Esophagus muscularis mucosa (tissue), 4 donors: ENCODE measurements at regions not wholly inside any gene's neighbourhood (a gene's known extent, or its start where the extent isn't known, plus 50 kb on each side); places are given as distances from the start of the nearest gene placed in this dataset.

Experiments
- DNase-seq: peaks from one replicate; pipeline ENCODE4 v3.0.0-alpha.2; 2017; ENCODE audit errors: extremely low spot score
- H3K27ac ChIP-seq, 4 donors: fragments of 200-600 bp; sonication (generic); replicated peaks in 1 of 4; 1 replicate in 3 of 4; 2 replicates in 1 of 4; pipeline ENCODE4 v1.5.1; 2016 to 2019; ENCODE audit warnings: mild to moderate bottlenecking in 1 of 4
- H3K27me3 ChIP-seq, 4 donors: fragments of 200-600 bp; sonication (generic); one replicate each; pipeline versions ENCODE4 v1.5.1 to v1.6.0; 2016 to 2019
- H3K36me3 ChIP-seq, 4 donors: fragments of 200-600 bp; sonication (generic); one replicate each; pipeline ENCODE4 v1.5.1; 2016 to 2019
- H3K4me1 ChIP-seq, 4 donors: fragments of 200-600 bp; sonication (generic); one replicate each; pipeline ENCODE4 v1.5.1; 2016 to 2019
- H3K4me3 ChIP-seq, 4 donors: fragments of 200-600 bp; sonication (generic); 1 replicate in 2 of 4; 2 replicates in 2 of 4; pipeline ENCODE4 v1.5.1; 2016 to 2019; ENCODE audit warnings: mild to moderate bottlenecking in 4 of 4, moderate library complexity in 1 of 4
- H3K9me3 ChIP-seq, 4 donors: fragments of 200-600 bp; sonication (generic); 1 replicate in 3 of 4; 2 replicates in 1 of 4; pipeline ENCODE4 v1.5.1; 2016 to 2019
- POLR2AphosphoS5 ChIP-seq, 2 donors: sonication (generic); formaldehyde crosslinking; IDR thresholded peaks; one replicate each; pipeline ENCODE4 v1.6.1; 2017; ENCODE audit warnings: antibody characterized with exemption in 2 of 2
- WGBS: methylation state at CpG from one replicate; pipeline ENCODE4 v1.1.5; 2018; 5-methylcytosine and 5-hydroxymethylcytosine counted together
- intact Hi-C: fragments of 100-400 bp; cut with DNase I; formaldehyde crosslinking; loops from one replicate; pipeline ENCODE4 v1.15.1; 2023
- small RNA-seq, 3 donors: library from RNA; depleted of rRNA; stranded (forward); fragments of <200 nt; gene quantifications; one replicate each; pipeline ENCODE3, GENCODE V24; 2016

DNA sequence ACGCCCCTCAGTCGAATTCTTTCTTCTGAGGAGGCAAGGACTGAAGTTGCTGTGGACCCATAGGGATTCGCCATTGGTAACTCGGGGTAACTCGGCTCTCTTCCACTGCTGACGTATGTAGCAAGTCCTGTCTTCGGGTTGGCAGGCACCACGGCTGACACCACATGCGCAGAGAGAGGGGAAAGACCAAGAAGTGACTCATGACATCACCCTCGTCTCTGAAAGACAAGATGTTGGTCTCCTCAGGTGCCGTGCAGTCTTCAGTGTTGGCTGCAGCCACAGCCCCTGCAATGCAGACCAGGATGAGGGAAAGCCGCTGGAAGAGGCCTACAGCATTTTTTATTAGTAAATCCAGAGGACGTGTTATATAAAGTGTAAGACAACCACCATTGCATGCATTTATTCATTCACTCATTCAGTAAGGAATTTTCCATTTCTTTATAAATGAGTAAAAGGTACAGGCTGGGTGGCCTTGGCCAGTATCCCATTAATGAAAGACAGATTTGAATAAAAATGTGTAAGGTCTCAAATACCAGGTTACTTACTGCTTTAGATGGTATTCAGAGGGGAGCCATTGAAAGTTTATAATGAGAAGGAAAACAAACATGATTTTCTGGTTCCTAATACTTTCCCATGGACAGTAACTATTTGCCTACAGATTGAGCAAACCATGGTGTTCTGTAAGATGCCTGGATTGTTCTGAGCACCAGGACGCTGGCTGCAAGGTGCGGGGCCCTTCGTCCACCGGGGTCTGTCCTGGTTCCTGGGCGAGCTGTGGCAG lies 50.7 kb upstream of the IRF2BP2 start:
- DNase-seq, result peak; percentile 62
- 93% methylated on average over 18 of the region's 18 CpGs for WGBS
- no peak overlapping the region for H3K4me3 ChIP-seq
- no peaks in the 10 kb centered on the region for H3K9me3 ChIP-seq
- H3K27me3 ChIP-seq, result no peaks in the 10 kb centered on the region
- no peaks in the 10 kb centered on the region for H3K4me1 ChIP-seq
- TF ChIP-seq POLR2AphosphoS5 (IDR thresholded peaks at IDR 0.05), result no peak
- H3K27ac ChIP-seq, result no peak overlapping the region
- intact Hi-C loops, result no loop called here
- H3K36me3 ChIP-seq, result no peaks in the 10 kb centered on the region

Small RNA genes in the stretch of these regions (small RNA-seq; reads per million reads assigned to genes)
- gene RNY4P16, result 0 reads per million in 3 donors
